ENCODE measurements at regions not wholly inside any gene's neighbourhood (a gene's known extent, or its start where the extent isn't known, plus 50 kb on each side); places are given as distances from the start of the nearest gene placed in this dataset.
"Not testable (repeated sequence)": the region's sequence is repeated elsewhere in the genome, so short reads cannot be mapped to it uniquely, and the experiment has no call there.

- TF ChIP-seq CTCF (IDR thresholded peaks at IDR 0.05 in 2 of 3, conservative IDR thresholded peaks at IDR 0.05 in 1 of 3; ENCODE audit: borderline replicate concordance in 1 of 3, insufficient read depth in 1 of 3, low read depth in 2 of 3, low read length in 2 of 3); RAD21 (IDR thresholded peaks at IDR 0.05; ENCODE audit: low read depth); TCF7L2 (IDR thresholded peaks at IDR 0.05; ENCODE audit: borderline replicate concordance, extremely low read depth, insufficient read depth, insufficient read length); CEBPB (IDR thresholded peaks at IDR 0.05; ENCODE audit: low read depth); REST (IDR thresholded peaks at IDR 0.05; ENCODE audit: low read depth); EZH2 (IDR thresholded peaks at IDR 0.05); EZH2phosphoT487 (IDR thresholded peaks at IDR 0.05; ENCODE audit: borderline replicate concordance); ATF3 (IDR thresholded peaks at IDR 0.05); POLR2AphosphoS5 (IDR thresholded peaks at IDR 0.05; ENCODE audit: low read depth, low read length); MAX (IDR thresholded peaks at IDR 0.05); SIN3A (IDR thresholded peaks at IDR 0.05; ENCODE audit: low read depth); POLR2A (IDR thresholded peaks at IDR 0.05; ENCODE audit: borderline replicate concordance, extremely low read depth, insufficient read depth, insufficient read length); FOSL1 (IDR thresholded peaks at IDR 0.05; ENCODE audit: low read depth); SRF (IDR thresholded peaks at IDR 0.05; ENCODE audit: low read depth): not testable (repeated sequence)
Measured at GRCh38 chr18:46241393-46241792, 137.2 kb downstream of the HAUS1 start.

All from HCT116 (cell line).